Transverse colon (tissue), 3 donors: ENCODE measurements at regions not wholly inside any gene's neighbourhood (a gene's known extent, or its start where the extent isn't known, plus 50 kb on each side); places are given as distances from the start of the nearest gene placed in this dataset.

Experiments used
- EP300 ChIP-seq: sonication (generic); formaldehyde crosslinking; IDR thresholded peaks from one replicate; pipeline ENCODE4 v1.6.1; 2017; ENCODE audit warnings: antibody characterized with exemption, low read depth
- TF ChIP-seq, protein P1 (sequence below), 5 experiments: fragments of 200-600 bp in 3 of 5; fragments of 450-650 bp in 2 of 5; sonication (generic) in 3 of 5; IDR thresholded peaks; 1 replicate in 2 of 5; 2 replicates in 3 of 5; pipeline ENCODE4 v1.5.1; 2016 to 2017; ENCODE audit warnings: antibody characterized with exemption in 5 of 5, inconsistent platforms in 3 of 5, mild to moderate bottlenecking in 2 of 5, moderate library complexity in 1 of 5

DNA sequence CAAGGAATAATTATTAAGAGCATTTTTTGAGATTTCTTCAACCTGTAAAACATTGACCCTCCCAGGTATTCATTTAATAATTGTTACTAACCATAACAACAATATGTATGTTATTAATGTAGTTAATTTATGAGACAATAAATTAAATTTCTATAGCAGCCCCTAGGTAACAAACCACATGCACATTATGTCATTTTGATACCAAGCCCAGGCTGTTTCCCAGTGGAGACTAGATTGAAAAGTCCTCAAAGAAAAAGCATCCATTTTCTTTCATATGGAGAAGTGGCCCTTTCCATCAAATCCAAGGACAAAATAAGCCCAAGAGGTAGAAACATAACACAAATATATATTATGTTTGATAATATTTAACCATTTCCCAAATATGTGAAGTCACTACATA, 104.3 kb upstream of the GK2 start:
- TF ChIP-seq, protein P1, sequence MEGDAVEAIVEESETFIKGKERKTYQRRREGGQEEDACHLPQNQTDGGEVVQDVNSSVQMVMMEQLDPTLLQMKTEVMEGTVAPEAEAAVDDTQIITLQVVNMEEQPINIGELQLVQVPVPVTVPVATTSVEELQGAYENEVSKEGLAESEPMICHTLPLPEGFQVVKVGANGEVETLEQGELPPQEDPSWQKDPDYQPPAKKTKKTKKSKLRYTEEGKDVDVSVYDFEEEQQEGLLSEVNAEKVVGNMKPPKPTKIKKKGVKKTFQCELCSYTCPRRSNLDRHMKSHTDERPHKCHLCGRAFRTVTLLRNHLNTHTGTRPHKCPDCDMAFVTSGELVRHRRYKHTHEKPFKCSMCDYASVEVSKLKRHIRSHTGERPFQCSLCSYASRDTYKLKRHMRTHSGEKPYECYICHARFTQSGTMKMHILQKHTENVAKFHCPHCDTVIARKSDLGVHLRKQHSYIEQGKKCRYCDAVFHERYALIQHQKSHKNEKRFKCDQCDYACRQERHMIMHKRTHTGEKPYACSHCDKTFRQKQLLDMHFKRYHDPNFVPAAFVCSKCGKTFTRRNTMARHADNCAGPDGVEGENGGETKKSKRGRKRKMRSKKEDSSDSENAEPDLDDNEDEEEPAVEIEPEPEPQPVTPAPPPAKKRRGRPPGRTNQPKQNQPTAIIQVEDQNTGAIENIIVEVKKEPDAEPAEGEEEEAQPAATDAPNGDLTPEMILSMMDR (IDR thresholded peaks at IDR 0.05): no peak
- no peak for TF ChIP-seq EP300
